ENCODE measurements at regions not wholly inside any gene's neighbourhood (a gene's known extent, or its start where the extent isn't known, plus 50 kb on each side); places are given as distances from the start of the nearest gene placed in this dataset.

GRCh38 chrX:2627272-2627867 lies 63.7 kb upstream of the CD99 start:
- TF ChIP-seq CTCF (optimal IDR thresholded peaks at IDR 0.05 in 1 of 3, IDR thresholded peaks at IDR 0.05 in 1 of 3, conservative IDR thresholded peaks at IDR 0.05 in 1 of 3; ENCODE audit: extremely low read depth in 1 of 3, insufficient read depth in 2 of 3, low read length in 3 of 3) (peak; percentile 56 to 74 (median 62)), EZH2 (IDR thresholded peaks at IDR 0.05; ENCODE audit: low read length) (no peak)

Measured in keratinocyte (primary cell).